GM23248 (cell line): ENCODE measurements at regions not wholly inside any gene's neighbourhood (a gene's known extent, or its start where the extent isn't known, plus 50 kb on each side); places are given as distances from the start of the nearest gene placed in this dataset.

Source experiments
- DNase-seq: peaks from one replicate; pipeline ENCODE4 v3.0.0-alpha.2; 2015
- H2AFZ ChIP-seq: fragments of 200-600 bp; sonication (generic); 2 replicates; pipeline ENCODE4 v1.6.1; 2016; ENCODE audit warnings: antibody characterized with exemption
- H3F3A ChIP-seq: fragments of 200-600 bp; sonication (generic); 2 replicates; pipeline ENCODE4 v1.6.1; 2016; ENCODE audit warnings: mild to moderate bottlenecking, antibody characterized with exemption, mixed run types; ENCODE audit not compliant: insufficient read depth
- H3K27ac ChIP-seq: fragments of 200-600 bp; sonication (generic); 2 replicates; pipeline ENCODE4 v1.5.1; 2016; ENCODE audit warnings: mild to moderate bottlenecking
- H3K27me3 ChIP-seq: fragments of 200-600 bp; sonication (generic); replicated peaks from 2 replicates; pipeline ENCODE4 v1.6.1; 2016; ENCODE audit warnings: mild to moderate bottlenecking; ENCODE audit not compliant: insufficient read depth
- H3K36me3 ChIP-seq: fragments of 200-600 bp; sonication (generic); 2 replicates; pipeline ENCODE4 v1.6.1; 2016; ENCODE audit warnings: low read depth, mild to moderate bottlenecking
- H3K4me1 ChIP-seq: fragments of 200-600 bp; sonication (generic); 2 replicates; pipeline ENCODE4 v1.6.1; 2016; ENCODE audit warnings: mild to moderate bottlenecking; ENCODE audit not compliant: insufficient read depth
- H3K4me2 ChIP-seq: fragments of 200-600 bp; sonication (generic); one replicate; pipeline ENCODE4 v1.6.1; 2016; ENCODE audit warnings: mild to moderate bottlenecking; ENCODE audit not compliant: unreplicated experiment
- H3K4me3 ChIP-seq: fragments of 200-600 bp; sonication (generic); 2 replicates; pipeline ENCODE4 v1.5.1; 2016; ENCODE audit warnings: mild to moderate bottlenecking
- H3K79me2 ChIP-seq: fragments of 200-600 bp; sonication (generic); 2 replicates; pipeline ENCODE4 v1.6.1; 2016; ENCODE audit warnings: mild to moderate bottlenecking; ENCODE audit not compliant: insufficient read depth
- H3K9ac ChIP-seq: fragments of 200-600 bp; sonication (generic); 2 replicates; pipeline ENCODE4 v1.6.1; 2016; ENCODE audit warnings: mild to moderate bottlenecking
- H3K9me2 ChIP-seq: fragments of 200-600 bp; sonication (generic); 2 replicates; pipeline ENCODE4 v1.6.1; 2016; ENCODE audit warnings: mixed run types, mild to moderate bottlenecking, moderate library complexity; ENCODE audit not compliant: insufficient read depth
- H3K9me3 ChIP-seq: fragments of 200-600 bp; sonication (generic); one replicate; pipeline ENCODE4 v1.6.1; 2017; ENCODE audit warnings: low read depth
- H4K20me1 ChIP-seq: fragments of 200-600 bp; sonication (generic); 2 replicates; pipeline ENCODE4 v1.6.0; 2016; ENCODE audit not compliant: insufficient read depth
- EZH2 ChIP-seq: fragments of 200-600 bp; sonication (generic); IDR thresholded peaks from 2 replicates; pipeline ENCODE4 v1.6.1; 2018; ENCODE audit warnings: antibody characterized with exemption, mild to moderate bottlenecking; ENCODE audit not compliant: insufficient read depth, poor library complexity, severe bottlenecking
- EZH2phosphoT487 ChIP-seq: fragments of 200-600 bp; sonication (generic); IDR thresholded peaks from 2 replicates; pipeline ENCODE4 v1.6.1; 2018; ENCODE audit warnings: antibody characterized with exemption, moderate library complexity, mild to moderate bottlenecking, low read depth; ENCODE audit not compliant: insufficient read depth
- WGBS, 2 experiments: methylation state at CpG; one replicate each; pipeline ENCODE4 v1.1.6; 2015 to 2017; ENCODE audit warnings: low lambda C conversion rate in 2 of 2, low coverage in 1 of 2; ENCODE audit errors: missing lambda C conversion rate in 2 of 2; 5-methylcytosine and 5-hydroxymethylcytosine counted together
- in situ Hi-C: fragments of 300-500 bp; cut with MboI; formaldehyde crosslinking; loops from 2 replicates; pipeline ENCODE4 v1.15.0; 2020

DNA sequence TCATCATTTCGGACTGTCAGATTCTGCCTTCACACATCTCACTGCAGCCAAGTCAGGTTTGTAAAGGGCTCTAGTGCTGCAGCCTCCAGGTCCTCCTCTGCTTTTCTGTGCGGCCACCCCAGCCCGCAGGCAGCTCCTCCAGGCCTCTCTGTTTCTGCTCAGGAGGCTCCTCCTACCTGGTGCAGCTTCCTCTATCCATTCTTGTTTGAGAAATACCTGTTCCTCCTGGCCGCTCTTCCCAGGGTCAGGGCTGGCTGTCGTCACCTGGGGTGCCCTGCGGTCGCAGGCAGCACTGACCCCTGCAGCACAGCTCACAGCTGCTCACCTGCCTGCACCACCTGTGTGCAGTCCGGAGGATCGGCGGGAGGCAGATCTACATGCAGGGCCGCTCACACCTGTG is 387.7 kb upstream of the IRX4 start:
- Histone ChIP-seq H3K79me2 (no peaks in the 10 kb centered on the region), H2AFZ (no peak overlapping the region), H3K4me2 (no peak overlapping the region), H3F3A (no peaks in the 10 kb centered on the region), H3K9me2 (no peaks in the 10 kb centered on the region), H3K9ac (no peak overlapping the region), H3K4me1 (no peaks in the 10 kb centered on the region), H3K9me3 (no peaks in the 10 kb centered on the region), H3K27me3 (no peaks in the 10 kb centered on the region), H3K4me3 (no peak overlapping the region), H3K27ac (no peak overlapping the region), H4K20me1 (no peaks in the 10 kb centered on the region), H3K36me3 (no peaks in the 10 kb centered on the region)
- DNase-seq = no peak
- TF ChIP-seq EZH2phosphoT487 (no peak), EZH2 (no peak)
- WGBS, 2 experiments = 51 to 52% methylated on average over 11 of the region's 11 CpGs
- in situ Hi-C loops = no loop called here

DNA sequence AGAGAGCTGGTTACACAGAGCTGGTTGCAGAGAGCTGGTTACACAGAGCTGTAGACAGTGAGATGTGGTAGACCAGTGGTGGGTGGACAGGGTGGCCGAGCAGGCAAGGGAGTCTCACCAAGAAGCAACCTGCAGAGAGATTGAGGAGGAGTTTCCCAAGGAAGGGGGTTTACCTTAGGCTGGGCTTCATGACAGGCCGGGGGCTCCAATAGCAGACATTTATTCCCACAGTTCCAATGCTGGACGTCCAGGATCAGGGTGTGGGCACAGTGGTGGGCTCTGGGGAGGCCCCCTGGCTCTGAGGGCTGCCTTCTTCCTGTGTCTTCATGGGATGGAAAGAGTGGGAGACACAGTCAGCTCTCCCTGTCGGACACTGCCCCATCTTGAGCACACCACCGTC is 386.9 kb upstream of the IRX4 start:
- no peaks in the 10 kb centered on the region for H3K9me2 ChIP-seq
- 25 to 36% methylated on average over 4 to 5 of the region's 5 CpGs for WGBS, 2 experiments

DNA sequence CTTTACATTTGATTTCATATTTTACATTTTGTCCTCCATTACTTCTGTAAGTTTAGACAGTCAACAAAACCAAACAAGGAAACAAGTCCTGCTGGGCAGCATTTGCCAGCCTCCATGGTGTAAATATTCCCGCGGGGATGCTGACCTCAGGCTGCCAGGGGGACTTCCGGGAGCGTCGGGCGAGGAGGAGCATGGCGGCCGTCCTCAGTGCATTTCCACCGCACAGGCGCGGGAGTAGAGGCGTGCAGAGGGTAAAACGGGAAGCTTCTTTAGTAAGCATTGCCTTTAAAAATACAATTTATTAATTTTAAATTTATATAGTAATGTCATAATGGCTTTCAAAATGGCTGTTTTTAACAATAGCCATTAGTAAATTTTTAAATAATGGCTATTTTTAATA is 385.3 kb upstream of the IRX4 start:
- Histone ChIP-seq H3F3A (no peaks in the 10 kb centered on the region), H4K20me1 (no peaks in the 10 kb centered on the region), H3K4me2 (no peak overlapping the region), H3K9ac (no peak overlapping the region), H3K36me3 (no peaks in the 10 kb centered on the region), H3K79me2 (no peaks in the 10 kb centered on the region), H3K27me3 (no peaks in the 10 kb centered on the region), H3K4me1 (no peaks in the 10 kb centered on the region), H3K4me3 (no peak overlapping the region), H3K9me3 (no peaks in the 10 kb centered on the region), H3K9me2 (no peaks in the 10 kb centered on the region), H3K27ac (no peak overlapping the region), H2AFZ (no peak overlapping the region)
- 78 to 80% methylated on average over 13 of the region's 13 CpGs for WGBS, 2 experiments
- TF ChIP-seq EZH2phosphoT487 (no peak), EZH2 (no peak)
- in situ Hi-C loops = no loop called here
- DNase-seq = no peak

More for the DNA sequence above, 386.9 kb upstream of the IRX4 start:
- Histone ChIP-seq H3K79me2 (no peaks in the 10 kb centered on the region), H3K27me3 (no peaks in the 10 kb centered on the region), H4K20me1 (no peaks in the 10 kb centered on the region), H3K36me3 (no peaks in the 10 kb centered on the region), H3K4me1 (no peaks in the 10 kb centered on the region), H3K9me3 (no peaks in the 10 kb centered on the region), H2AFZ (no peak overlapping the region), H3K9ac (no peak overlapping the region), H3K4me3 (no peak overlapping the region), H3K4me2 (no peak overlapping the region), H3K27ac (no peak overlapping the region), H3F3A (no peaks in the 10 kb centered on the region)
- TF ChIP-seq EZH2phosphoT487 (no peak), EZH2 (no peak)
- in situ Hi-C loops = no loop called here
- no peak for DNase-seq

DNA sequence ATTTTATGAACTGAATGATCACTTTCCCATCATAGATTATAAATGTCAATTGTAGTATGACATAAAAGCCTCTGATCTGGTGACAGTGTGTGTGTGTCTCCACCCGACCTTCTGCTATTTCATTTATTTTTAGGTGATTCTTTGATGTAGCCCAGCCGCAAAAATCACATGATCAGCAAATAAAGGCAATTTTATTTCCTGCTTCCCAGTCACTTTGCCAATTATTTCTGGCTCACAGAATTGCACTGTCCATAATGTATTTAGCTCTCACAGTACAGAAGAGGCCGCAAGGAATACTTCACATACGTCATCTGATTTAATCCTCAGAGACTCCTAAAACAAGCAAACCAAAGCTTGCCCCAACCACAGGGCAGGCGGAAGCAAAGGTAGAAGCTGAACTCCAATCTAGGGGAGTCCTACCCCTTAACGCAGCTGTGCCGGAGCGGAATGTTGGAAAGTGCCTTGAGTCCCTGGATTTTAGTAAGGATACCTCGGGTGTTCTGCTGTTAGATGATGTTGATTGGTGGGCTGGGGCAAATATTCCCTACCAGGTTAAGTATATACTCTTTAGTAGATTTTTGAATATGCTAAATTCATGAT is 384.0 kb upstream of the IRX4 start:
- Histone ChIP-seq H3K79me2 (no peaks in the 10 kb centered on the region), H3K4me1 (no peaks in the 10 kb centered on the region), H3F3A (no peaks in the 10 kb centered on the region), H3K4me3 (no peak overlapping the region), H3K9me2 (no peaks in the 10 kb centered on the region), H3K9ac (no peak overlapping the region), H3K36me3 (no peaks in the 10 kb centered on the region), H3K4me2 (no peak overlapping the region), H2AFZ (no peak overlapping the region), H3K27ac (no peak overlapping the region), H3K9me3 (no peaks in the 10 kb centered on the region), H3K27me3 (no peaks in the 10 kb centered on the region), H4K20me1 (no peaks in the 10 kb centered on the region)
- no peak for DNase-seq
- WGBS, 2 experiments = 53 to 56% methylated on average over 9 of the region's 9 CpGs
- in situ Hi-C loops = no loop called here
- TF ChIP-seq EZH2 = no peak
- no peak for TF ChIP-seq EZH2phosphoT487

DNA sequence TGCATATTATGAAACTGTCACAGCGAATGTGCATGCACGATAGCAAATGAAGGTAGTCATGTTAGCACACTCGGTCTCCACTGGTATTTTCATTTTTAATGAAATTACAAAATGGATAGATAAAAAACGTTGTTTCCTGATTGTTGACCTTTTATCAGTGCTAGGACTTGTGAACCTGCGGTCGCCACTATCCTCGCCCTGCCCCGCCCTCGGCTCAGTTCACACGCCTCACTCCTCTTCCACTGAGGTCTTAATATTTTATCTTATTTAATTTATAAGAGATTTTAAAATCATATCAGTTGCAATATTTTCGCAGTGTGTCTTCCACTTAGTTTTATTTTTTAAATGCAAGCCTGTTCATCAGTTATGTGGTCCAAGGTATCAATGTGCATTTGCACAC is 382.6 kb upstream of the IRX4 start:
- TF ChIP-seq EZH2 (no peak), EZH2phosphoT487 (no peak)
- 55 to 56% methylated on average over 11 of the region's 11 CpGs for WGBS, 2 experiments
- no peak overlapping the region for H3K9ac ChIP-seq
- H2AFZ ChIP-seq = no peak overlapping the region
- in situ Hi-C loops = no loop called here
- H4K20me1 ChIP-seq = no peaks in the 10 kb centered on the region
- H3F3A ChIP-seq = no peaks in the 10 kb centered on the region
- no peaks in the 10 kb centered on the region for H3K79me2 ChIP-seq
- no peak overlapping the region for H3K4me2 ChIP-seq
- H3K36me3 ChIP-seq = no peaks in the 10 kb centered on the region
- no peak for DNase-seq
- no peaks in the 10 kb centered on the region for H3K27me3 ChIP-seq
- no peak overlapping the region for H3K27ac ChIP-seq
- H3K9me2 ChIP-seq = no peaks in the 10 kb centered on the region
- no peak overlapping the region for H3K4me3 ChIP-seq
- H3K4me1 ChIP-seq = no peaks in the 10 kb centered on the region
- H3K9me3 ChIP-seq = no peaks in the 10 kb centered on the region
